Fibroblast of lung (primary cell): ENCODE measurements at regions not wholly inside any gene's neighbourhood (a gene's known extent, or its start where the extent isn't known, plus 50 kb on each side); places are given as distances from the start of the nearest gene placed in this dataset.

Source experiments
- DNase-seq, 2 donors: peaks; one replicate each; pipeline versions ENCODE4 v3.0.0 to v3.0.0-alpha.2; 2010; ENCODE audit warnings: low read depth in 2 of 2
- H2AFZ ChIP-seq: 2 replicates; pipeline ENCODE4 v1.5.1; 2012; ENCODE audit warnings: low read length, control low read depth, inconsistent platforms
- H3K27ac ChIP-seq: 2 replicates; pipeline ENCODE4 v1.5.1; 2011; ENCODE audit warnings: low read length, control low read depth; ENCODE audit not compliant: insufficient read depth
- H3K27me3 ChIP-seq: 2 replicates; pipeline ENCODE4 v1.5.1; 2011; ENCODE audit warnings: mild to moderate bottlenecking, low read length; ENCODE audit not compliant: control insufficient read depth, insufficient read depth
- H3K36me3 ChIP-seq: 2 replicates; pipeline ENCODE4 v1.5.1; 2011; ENCODE audit warnings: low read length; ENCODE audit not compliant: control insufficient read depth, insufficient read depth
- H3K4me1 ChIP-seq: 2 replicates; pipeline ENCODE4 v1.5.1; 2011; ENCODE audit warnings: low read length; ENCODE audit not compliant: control insufficient read depth, insufficient read depth; ENCODE audit errors: extremely low read depth
- H3K4me2 ChIP-seq: 2 replicates; pipeline ENCODE4 v1.5.1; 2011; ENCODE audit warnings: low read length, control low read depth; ENCODE audit not compliant: insufficient read depth; ENCODE audit errors: extremely low read depth
- H3K4me3 ChIP-seq, 4 experiments: fragments of 200-600 bp in 1 of 4; sonication (generic) in 1 of 4; replicated peaks in 1 of 4; 2 replicates each; pipeline ENCODE4 v1.5.1; 2011 to 2016; ENCODE audit warnings: low read length in 4 of 4, low read depth in 3 of 4, mild to moderate bottlenecking in 3 of 4, control low read depth in 2 of 4, inconsistent platforms in 1 of 4, mixed read lengths in 1 of 4; ENCODE audit not compliant: insufficient read depth in 1 of 4; ENCODE audit errors: control extremely low read depth in 1 of 4
- H3K79me2 ChIP-seq: 2 replicates; pipeline ENCODE4 v1.5.1; 2012; ENCODE audit warnings: mild to moderate bottlenecking, low read length, inconsistent platforms; ENCODE audit not compliant: control insufficient read depth, insufficient read depth
- H3K9ac ChIP-seq: 2 replicates; pipeline ENCODE4 v1.5.1; 2011; ENCODE audit warnings: mild to moderate bottlenecking, low read length, control low read depth; ENCODE audit not compliant: insufficient read depth
- H3K9me3 ChIP-seq: 2 replicates; pipeline ENCODE4 v1.5.1; 2012; ENCODE audit warnings: low read depth, low read length; ENCODE audit not compliant: control insufficient read depth, insufficient read depth
- H4K20me1 ChIP-seq: 2 replicates; pipeline ENCODE4 v1.5.1; 2011; ENCODE audit warnings: low read length; ENCODE audit not compliant: control insufficient read depth, insufficient read depth; ENCODE audit errors: extremely low read depth
- EZH2 ChIP-seq: IDR thresholded peaks from 2 replicates; pipeline ENCODE4 v1.5.1; 2012; ENCODE audit warnings: low read length, control low read depth, mild to moderate bottlenecking; ENCODE audit errors: missing control alignments
- TF ChIP-seq, protein P1 (sequence below), 2 donors: IDR thresholded peaks in 1 of 2; conservative IDR thresholded peaks in 1 of 2; 1 replicate in 1 of 2; 2 replicates in 1 of 2; pipeline ENCODE4 v1.5.1; 2011 to 2012; ENCODE audit warnings: low read length in 2 of 2, control low read depth in 1 of 2, inconsistent platforms in 1 of 2, low read depth in 1 of 2, mild to moderate bottlenecking in 1 of 2

DNA sequence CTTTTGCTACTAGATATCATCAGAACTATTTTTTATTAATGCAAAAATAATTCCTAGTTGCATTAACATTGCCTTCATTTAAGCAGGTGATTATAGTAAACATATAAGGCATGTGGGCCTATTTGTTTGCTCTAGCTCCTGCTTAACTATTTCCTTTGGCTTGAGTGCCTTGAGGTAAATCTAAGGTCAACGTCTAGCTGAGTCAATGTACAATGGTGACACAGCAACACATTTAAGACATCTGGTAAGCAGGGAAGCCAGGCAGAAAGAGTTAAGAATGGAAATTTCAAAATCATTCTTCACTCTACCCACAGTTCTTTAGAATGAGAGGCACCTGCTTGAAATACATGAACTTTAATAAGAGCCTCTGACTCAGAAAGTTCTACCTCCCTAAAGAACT lies 111.9 kb upstream of the FST start:
- Histone ChIP-seq H4K20me1 (no peaks in the 10 kb centered on the region), H3K4me2 (no peak overlapping the region), H3K27me3 (no peaks in the 10 kb centered on the region), H3K4me3 (no peak overlapping the region), H3K9me3 (no peaks in the 10 kb centered on the region), H3K27ac (no peak overlapping the region), H2AFZ (no peak overlapping the region), H3K36me3 (no peaks in the 10 kb centered on the region), H3K79me2 (no peaks in the 10 kb centered on the region), H3K9ac (no peak overlapping the region), H3K4me1 (peaks cover 16% of the 10 kb centered on the region)
- peak; percentile 52 to 77 for DNase-seq
- no peak for TF ChIP-seq EZH2

DNA sequence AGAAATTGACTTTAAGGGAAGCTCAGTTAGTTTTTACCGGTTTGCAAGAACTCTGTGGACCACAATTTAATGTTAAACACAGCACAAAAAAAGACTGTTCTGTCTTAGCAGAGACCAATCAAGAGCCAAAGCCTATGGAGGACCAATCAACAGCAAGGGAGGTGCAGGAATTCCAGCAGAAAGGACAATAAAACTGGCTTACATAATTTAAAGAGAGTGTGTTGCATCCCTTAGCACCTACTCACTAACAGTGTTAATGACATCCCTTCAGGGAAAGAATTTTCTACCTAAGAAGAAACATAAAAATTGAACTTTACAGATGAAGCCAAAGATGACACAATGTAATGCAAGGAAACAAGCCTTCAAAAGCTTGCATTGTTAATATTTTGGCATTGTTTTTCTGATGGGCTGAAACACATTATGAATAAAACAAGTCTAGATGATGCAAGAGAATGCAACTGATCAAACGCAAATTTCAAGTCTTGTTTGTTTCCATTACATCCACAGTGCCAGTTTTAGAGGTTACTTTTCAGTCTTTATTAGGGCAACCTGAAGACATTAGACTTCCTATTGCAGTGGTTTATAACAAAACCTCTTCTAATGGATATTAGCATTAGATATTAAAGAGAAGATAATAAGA lies 111.3 kb upstream of the FST start:
- no peak overlapping the region for H2AFZ ChIP-seq
- H3K9me3 ChIP-seq: no peaks in the 10 kb centered on the region
- H3K27me3 ChIP-seq: no peaks in the 10 kb centered on the region
- DNase-seq: peak in 1 of 2 donors; percentile 74
- H3K9ac ChIP-seq: no peak overlapping the region
- no peak overlapping the region for H3K27ac ChIP-seq
- no peaks in the 10 kb centered on the region for H4K20me1 ChIP-seq
- TF ChIP-seq, protein P1, sequence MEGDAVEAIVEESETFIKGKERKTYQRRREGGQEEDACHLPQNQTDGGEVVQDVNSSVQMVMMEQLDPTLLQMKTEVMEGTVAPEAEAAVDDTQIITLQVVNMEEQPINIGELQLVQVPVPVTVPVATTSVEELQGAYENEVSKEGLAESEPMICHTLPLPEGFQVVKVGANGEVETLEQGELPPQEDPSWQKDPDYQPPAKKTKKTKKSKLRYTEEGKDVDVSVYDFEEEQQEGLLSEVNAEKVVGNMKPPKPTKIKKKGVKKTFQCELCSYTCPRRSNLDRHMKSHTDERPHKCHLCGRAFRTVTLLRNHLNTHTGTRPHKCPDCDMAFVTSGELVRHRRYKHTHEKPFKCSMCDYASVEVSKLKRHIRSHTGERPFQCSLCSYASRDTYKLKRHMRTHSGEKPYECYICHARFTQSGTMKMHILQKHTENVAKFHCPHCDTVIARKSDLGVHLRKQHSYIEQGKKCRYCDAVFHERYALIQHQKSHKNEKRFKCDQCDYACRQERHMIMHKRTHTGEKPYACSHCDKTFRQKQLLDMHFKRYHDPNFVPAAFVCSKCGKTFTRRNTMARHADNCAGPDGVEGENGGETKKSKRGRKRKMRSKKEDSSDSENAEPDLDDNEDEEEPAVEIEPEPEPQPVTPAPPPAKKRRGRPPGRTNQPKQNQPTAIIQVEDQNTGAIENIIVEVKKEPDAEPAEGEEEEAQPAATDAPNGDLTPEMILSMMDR (conservative IDR thresholded peaks at IDR 0.05 in 1 of 2, IDR thresholded peaks at IDR 0.05 in 1 of 2; ENCODE audit: low read depth in 1 of 2, low read length in 2 of 2): no peak
- no peak for TF ChIP-seq EZH2
- H3K79me2 ChIP-seq: no peaks in the 10 kb centered on the region
- no peak overlapping the region for H3K4me2 ChIP-seq
- H3K36me3 ChIP-seq: no peaks in the 10 kb centered on the region
- peaks cover 11% of the 10 kb centered on the region for H3K4me1 ChIP-seq
- no peak overlapping the region for H3K4me3 ChIP-seq

DNA sequence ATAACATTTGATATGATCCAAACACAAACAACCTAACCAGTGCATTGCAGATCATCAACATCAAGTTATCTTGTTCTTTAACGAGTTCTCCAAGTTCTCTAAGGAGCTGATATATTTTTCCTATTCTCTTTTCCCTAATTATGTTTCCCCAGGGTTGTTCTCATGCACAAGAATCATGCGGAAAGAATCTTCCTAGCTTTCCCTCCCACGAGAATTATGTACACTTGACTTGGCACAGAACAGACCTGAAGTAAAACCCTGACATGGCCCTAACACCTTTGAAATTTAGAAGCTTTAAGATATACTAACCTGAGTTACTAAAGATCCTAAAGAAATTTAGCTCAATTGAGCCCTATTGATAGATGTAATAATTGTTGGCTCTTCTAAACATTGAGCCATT lies 110.7 kb upstream of the FST start:
- Histone ChIP-seq H3K79me2 (no peaks in the 10 kb centered on the region), H3K27me3 (no peaks in the 10 kb centered on the region), H3K4me1 (peaks cover 8% of the 10 kb centered on the region), H3K9ac (no peak overlapping the region), H3K4me3 (no peak overlapping the region), H4K20me1 (no peaks in the 10 kb centered on the region), H3K36me3 (no peaks in the 10 kb centered on the region), H3K4me2 (no peak overlapping the region), H3K9me3 (no peaks in the 10 kb centered on the region), H3K27ac (no peak overlapping the region), H2AFZ (no peak overlapping the region)
- DNase-seq: peak in 1 of 2 donors; percentile 69
- no peak for TF ChIP-seq EZH2
- TF ChIP-seq, protein P1 (conservative IDR thresholded peaks at IDR 0.05 in 1 of 2, IDR thresholded peaks at IDR 0.05 in 1 of 2; ENCODE audit: low read depth in 1 of 2, low read length in 2 of 2): no peak
